KMS-11 (cell line): ENCODE measurements at regions not wholly inside any gene's neighbourhood (a gene's known extent, or its start where the extent isn't known, plus 50 kb on each side); places are given as distances from the start of the nearest gene placed in this dataset.

Experiments
- H2AFZ ChIP-seq: fragments of 200-600 bp; sonication (generic); 2 replicates; pipeline ENCODE4 v1.6.1; 2016; ENCODE audit warnings: antibody characterized with exemption, mixed run types, low read depth
- H3K27ac ChIP-seq: fragments of 200-600 bp; sonication (generic); 2 replicates; pipeline ENCODE4 v1.6.1; 2016; ENCODE audit warnings: mild to moderate bottlenecking, mixed run types
- H3K27me3 ChIP-seq: fragments of 200-600 bp; sonication (generic); 2 replicates; pipeline ENCODE4 v1.6.1; 2017; ENCODE audit warnings: mild to moderate bottlenecking, low read depth, mixed run types, moderate library complexity; ENCODE audit not compliant: insufficient read depth
- H3K36me3 ChIP-seq: fragments of 200-600 bp; sonication (generic); 2 replicates; pipeline ENCODE4 v1.6.1; 2017; ENCODE audit warnings: mild to moderate bottlenecking, mixed run types; ENCODE audit not compliant: insufficient read depth
- H3K4me1 ChIP-seq: fragments of 200-600 bp; sonication (generic); 2 replicates; pipeline ENCODE4 v1.6.1; 2016; ENCODE audit warnings: mild to moderate bottlenecking, low read depth, mixed run types; ENCODE audit not compliant: poor library complexity, severe bottlenecking
- H3K4me2 ChIP-seq: fragments of 200-600 bp; sonication (generic); 2 replicates; pipeline ENCODE4 v1.7.0; 2016; ENCODE audit warnings: mild to moderate bottlenecking, mixed run types
- H3K4me3 ChIP-seq: fragments of 200-600 bp; sonication (generic); IDR thresholded peaks from 2 replicates; pipeline ENCODE4 v1.6.1; 2017; ENCODE audit warnings: low read depth, low read length, mixed read lengths; ENCODE audit not compliant: insufficient read depth
- H3K79me2 ChIP-seq: fragments of 200-600 bp; sonication (generic); 2 replicates; pipeline ENCODE4 v1.6.1; 2016; ENCODE audit warnings: low read depth, mixed run types; ENCODE audit not compliant: insufficient read depth
- H3K9ac ChIP-seq: fragments of 200-600 bp; sonication (generic); 2 replicates; pipeline ENCODE4 v1.6.1; 2016; ENCODE audit warnings: mild to moderate bottlenecking, mixed run types
- H4K20me1 ChIP-seq: fragments of 200-600 bp; sonication (generic); 2 replicates; pipeline ENCODE4 v1.6.1; 2016; ENCODE audit warnings: mild to moderate bottlenecking, mixed run types; ENCODE audit not compliant: insufficient read depth
- TF ChIP-seq, protein P1 (sequence below): fragments of 200-600 bp; sonication (generic); conservative IDR thresholded peaks from 2 replicates; pipeline ENCODE4 v1.6.1; 2017; ENCODE audit warnings: low read depth, mild to moderate bottlenecking, antibody characterized with exemption, low read length, moderate library complexity, mixed read lengths

DNA sequence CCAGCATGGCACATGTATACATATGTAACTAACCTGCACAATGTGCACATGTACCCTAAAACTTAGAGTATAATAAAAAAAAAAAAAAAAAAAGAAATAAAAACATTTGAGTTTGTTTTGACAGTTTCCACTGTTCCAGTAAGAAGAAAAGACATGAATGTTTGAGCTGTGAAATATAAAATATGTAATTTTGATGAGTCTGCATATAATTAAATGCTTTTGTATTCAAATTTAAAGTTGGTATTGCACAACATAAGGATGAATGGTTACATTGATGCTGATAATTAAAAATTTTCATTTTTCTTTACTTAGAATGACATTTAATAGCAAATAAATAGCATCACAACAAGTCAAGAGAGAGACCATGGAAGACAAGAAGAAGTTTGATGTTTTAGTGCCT lies 212.0 kb upstream of the RRP15 start:
- H2AFZ ChIP-seq: no peak overlapping the region
- peaks cover 7% of the 10 kb centered on the region for H3K4me1 ChIP-seq
- H3K36me3 ChIP-seq: no peaks in the 10 kb centered on the region
- no peaks in the 10 kb centered on the region for H4K20me1 ChIP-seq
- no peak overlapping the region for H3K27ac ChIP-seq
- TF ChIP-seq, protein P1, sequence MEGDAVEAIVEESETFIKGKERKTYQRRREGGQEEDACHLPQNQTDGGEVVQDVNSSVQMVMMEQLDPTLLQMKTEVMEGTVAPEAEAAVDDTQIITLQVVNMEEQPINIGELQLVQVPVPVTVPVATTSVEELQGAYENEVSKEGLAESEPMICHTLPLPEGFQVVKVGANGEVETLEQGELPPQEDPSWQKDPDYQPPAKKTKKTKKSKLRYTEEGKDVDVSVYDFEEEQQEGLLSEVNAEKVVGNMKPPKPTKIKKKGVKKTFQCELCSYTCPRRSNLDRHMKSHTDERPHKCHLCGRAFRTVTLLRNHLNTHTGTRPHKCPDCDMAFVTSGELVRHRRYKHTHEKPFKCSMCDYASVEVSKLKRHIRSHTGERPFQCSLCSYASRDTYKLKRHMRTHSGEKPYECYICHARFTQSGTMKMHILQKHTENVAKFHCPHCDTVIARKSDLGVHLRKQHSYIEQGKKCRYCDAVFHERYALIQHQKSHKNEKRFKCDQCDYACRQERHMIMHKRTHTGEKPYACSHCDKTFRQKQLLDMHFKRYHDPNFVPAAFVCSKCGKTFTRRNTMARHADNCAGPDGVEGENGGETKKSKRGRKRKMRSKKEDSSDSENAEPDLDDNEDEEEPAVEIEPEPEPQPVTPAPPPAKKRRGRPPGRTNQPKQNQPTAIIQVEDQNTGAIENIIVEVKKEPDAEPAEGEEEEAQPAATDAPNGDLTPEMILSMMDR: no peak
- no peaks in the 10 kb centered on the region for H3K79me2 ChIP-seq
- H3K27me3 ChIP-seq: no peaks in the 10 kb centered on the region
- no peak overlapping the region for H3K4me3 ChIP-seq
- H3K9ac ChIP-seq: no peak overlapping the region
- no peak overlapping the region for H3K4me2 ChIP-seq

DNA sequence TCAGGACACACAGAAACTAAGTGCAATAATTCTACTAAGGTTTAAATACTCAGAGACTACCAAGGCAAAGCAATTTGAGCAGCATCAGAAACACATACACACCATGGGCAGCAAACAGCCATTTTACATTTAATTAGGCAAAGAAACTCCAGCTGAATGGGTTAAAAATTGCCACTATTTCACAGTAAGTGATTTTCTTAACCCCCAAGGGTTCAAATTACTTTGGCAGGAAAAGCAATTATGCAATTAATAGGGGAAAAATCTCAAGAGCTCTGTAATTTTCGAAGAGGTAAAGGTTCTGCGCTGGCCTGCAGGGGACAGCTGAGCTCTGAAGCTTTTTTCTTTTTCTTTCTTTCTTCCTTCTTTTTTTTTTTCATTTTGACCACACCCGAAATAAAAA lies 206.2 kb upstream of the RRP15 start:
- Histone ChIP-seq H3K27ac (no peak overlapping the region), H3K27me3 (no peaks in the 10 kb centered on the region), H4K20me1 (no peaks in the 10 kb centered on the region), H3K4me2 (no peak overlapping the region), H3K4me3 (no peak overlapping the region), H3K79me2 (no peaks in the 10 kb centered on the region), H2AFZ (no peak overlapping the region), H3K4me1 (peaks cover 4% of the 10 kb centered on the region), H3K9ac (no peak overlapping the region), H3K36me3 (no peaks in the 10 kb centered on the region)
- TF ChIP-seq, protein P1: no peak

DNA sequence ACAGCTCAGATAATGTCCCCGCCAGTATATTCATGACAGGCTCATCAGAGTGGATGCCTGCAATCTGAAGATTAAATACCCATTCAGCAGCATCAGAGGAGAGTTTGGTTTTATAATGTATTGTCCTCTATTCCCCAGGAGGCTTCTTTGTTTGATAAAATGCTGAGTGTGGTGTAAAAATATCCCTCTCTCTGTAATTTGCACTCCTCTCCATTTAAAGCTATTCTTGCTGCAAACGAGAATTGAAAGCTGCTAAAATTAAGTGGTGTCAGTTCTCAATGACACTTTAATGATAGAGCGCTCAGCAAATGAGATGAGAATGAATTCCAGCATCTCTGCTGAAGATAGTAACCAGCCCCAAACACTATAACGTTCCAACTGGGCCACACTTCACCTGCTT lies 205.7 kb upstream of the RRP15 start:
- Histone ChIP-seq H3K9ac (no peak overlapping the region), H2AFZ (no peak overlapping the region), H3K27ac (no peak overlapping the region), H3K36me3 (no peaks in the 10 kb centered on the region), H3K79me2 (no peaks in the 10 kb centered on the region), H3K4me1 (no peaks in the 10 kb centered on the region), H3K4me2 (no peak overlapping the region), H3K27me3 (no peaks in the 10 kb centered on the region), H4K20me1 (no peaks in the 10 kb centered on the region), H3K4me3 (no peak overlapping the region)
- TF ChIP-seq, protein P1: no peak

DNA sequence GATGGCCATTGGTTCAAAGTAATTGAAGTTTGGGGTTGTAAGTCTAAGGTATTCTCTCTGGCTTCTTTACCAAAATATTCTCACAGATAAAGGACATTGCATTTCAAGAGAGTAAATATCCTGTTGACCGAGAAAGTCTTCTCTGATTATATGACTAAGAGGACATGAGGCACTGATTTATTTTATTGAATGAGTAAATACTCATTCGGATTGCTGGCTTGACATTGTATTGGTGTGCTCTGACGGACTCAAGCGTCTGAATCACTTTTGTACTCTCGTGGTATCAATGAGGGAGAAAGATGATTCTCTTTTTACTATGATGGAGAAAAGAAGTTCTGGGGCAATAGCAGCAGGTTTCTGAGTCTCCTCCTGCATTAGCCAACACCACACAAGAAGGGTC lies 205.3 kb upstream of the RRP15 start:
- Histone ChIP-seq H3K4me1 (no peaks in the 10 kb centered on the region), H2AFZ (no peak overlapping the region), H3K36me3 (no peaks in the 10 kb centered on the region), H3K4me3 (no peak overlapping the region), H3K4me2 (no peak overlapping the region), H3K27me3 (no peaks in the 10 kb centered on the region), H3K9ac (no peak overlapping the region), H4K20me1 (no peaks in the 10 kb centered on the region), H3K79me2 (no peaks in the 10 kb centered on the region), H3K27ac (no peak overlapping the region)
- TF ChIP-seq, protein P1: no peak

DNA sequence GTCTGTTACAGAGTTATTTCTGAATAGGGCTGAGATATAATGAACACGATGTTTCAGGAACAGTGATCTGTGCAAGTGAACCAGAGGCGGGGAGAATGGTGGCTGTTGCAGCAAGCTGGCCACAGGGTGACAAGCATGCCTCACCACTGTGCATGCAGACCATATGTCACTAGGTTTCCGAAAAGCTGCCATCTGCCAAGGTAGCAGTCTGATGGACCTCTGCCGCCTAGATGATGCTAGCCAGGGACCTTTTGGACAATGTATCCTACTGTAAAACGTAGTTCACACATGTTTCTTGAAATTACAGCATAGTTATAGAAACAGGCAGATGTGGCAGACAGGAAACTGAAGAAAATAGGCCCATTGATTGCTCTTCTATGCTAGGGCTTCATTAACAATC lies 204.2 kb upstream of the RRP15 start:
- H3K79me2 ChIP-seq: no peaks in the 10 kb centered on the region
- H2AFZ ChIP-seq: no peak overlapping the region
- H3K27me3 ChIP-seq: no peaks in the 10 kb centered on the region
- H3K9ac ChIP-seq: no peak overlapping the region
- H3K27ac ChIP-seq: no peak overlapping the region
- no peak overlapping the region for H3K4me3 ChIP-seq
- TF ChIP-seq, protein P1: no peak
- no peaks in the 10 kb centered on the region for H3K4me1 ChIP-seq
- H3K36me3 ChIP-seq: no peaks in the 10 kb centered on the region
- H3K4me2 ChIP-seq: no peak overlapping the region
- no peaks in the 10 kb centered on the region for H4K20me1 ChIP-seq
